NCI-H1092 treated with DMSO at 0.1 percent for 48 hours (cell line): ENCODE measurements at regions not wholly inside any gene's neighbourhood (a gene's known extent, or its start where the extent isn't known, plus 50 kb on each side); places are given as distances from the start of the nearest gene placed in this dataset.
A peak's percentile ranks its signal among the peaks of the same experiment; 100 is the strongest.
"Not testable (repeated sequence)": the region's sequence is repeated elsewhere in the genome, so short reads cannot be mapped to it uniquely, and the experiment has no call there.

Experiments used
- DNase-seq: peaks from one replicate; lab custom pipeline; 2025; lab: John Stamatoyannopoulos, UW

GRCh38 chrX:1012678-1013300 lies 199.7 kb downstream of the CRLF2 start:
- DNase-seq: no peak

- DNase-seq: no peak
Measured at GRCh38 chrX:1011691-1012283, 200.7 kb downstream of the CRLF2 start.

- no peak for DNase-seq
Measured at GRCh38 chrX:1009771-1010170, 202.7 kb downstream of the CRLF2 start.

- DNase-seq: no peak
Measured at GRCh38 chrX:1006156-1006730, 206.2 kb downstream of the CRLF2 start.

GRCh38 chrX:1002611-1003010 lies 209.8 kb downstream of the CRLF2 start:
- DNase-seq: no peak

- no peak for DNase-seq
Measured at GRCh38 chrX:997631-998137, 214.8 kb downstream of the CRLF2 start.

GRCh38 chrX:994780-995179 lies 217.7 kb downstream of the CRLF2 start:
- no peak for DNase-seq

- peak; percentile 97 for DNase-seq
Measured at GRCh38 chrX:989959-990510, 222.4 kb downstream of the CRLF2 start.

- DNase-seq: not testable (repeated sequence)
Measured at GRCh38 chrX:988530-988929, 223.9 kb downstream of the CRLF2 start.

- DNase-seq: no peak
Measured at GRCh38 chrX:981791-982626, 230.4 kb downstream of the CRLF2 start.

- no peak for DNase-seq
Measured at GRCh38 chrX:980587-981235, 231.7 kb downstream of the CRLF2 start.

- DNase-seq: not testable (repeated sequence)
Measured at GRCh38 chrX:979127-979526, 233.3 kb downstream of the CRLF2 start.

- DNase-seq: no peak
Measured at GRCh38 chrX:973010-973632, 239.3 kb downstream of the CRLF2 start.

- DNase-seq: no peak
Measured at GRCh38 chrX:968148-968965, 244.1 kb downstream of the CRLF2 start.

- DNase-seq: no peak
Measured at GRCh38 chrX:966396-967070, 245.9 kb downstream of the CRLF2 start.

- DNase-seq: no peak
Measured at GRCh38 chrX:964831-965416, 247.5 kb downstream of the CRLF2 start.

GRCh38 chrX:960821-961220 lies 251.6 kb downstream of the CRLF2 start:
- DNase-seq: no peak

- no peak for DNase-seq
Measured at GRCh38 chrX:959595-959994, 252.9 kb downstream of the CRLF2 start.

- DNase-seq: not testable (repeated sequence)
Measured at GRCh38 chrX:955168-955781, 257.2 kb downstream of the CRLF2 start.
